HG02981 (cell line): ENCODE measurements at regions not wholly inside any gene's neighbourhood (a gene's known extent, or its start where the extent isn't known, plus 50 kb on each side); places are given as distances from the start of the nearest gene placed in this dataset.

Experiments used
- ATAC-seq: cut with Tn5 transposase; IDR thresholded peaks from one replicate; pipeline ENCODE4 v1.9.1; 2021; ENCODE audit warnings: mild to moderate bottlenecking, moderate library complexity; ENCODE audit not compliant: unreplicated experiment

GRCh38 chr11:130638033-130638432 is 189.6 kb downstream of the ADAMTS15 start:
- ATAC-seq: no peak

- ATAC-seq: no peak
These were observed 190.2 kb downstream of the ADAMTS15 start for GRCh38 chr11:130638624-130639023.

- no peak for ATAC-seq
These were observed 190.9 kb downstream of the ADAMTS15 start for GRCh38 chr11:130639369-130639768.

GRCh38 chr11:130640526-130640925 is 192.1 kb downstream of the ADAMTS15 start:
- ATAC-seq: no peak

- no peak for ATAC-seq
These were observed 193.4 kb downstream of the ADAMTS15 start for GRCh38 chr11:130641876-130642275.

GRCh38 chr11:130642994-130643393 is 194.5 kb downstream of the ADAMTS15 start:
- no peak for ATAC-seq

GRCh38 chr11:130644187-130644586 is 195.7 kb downstream of the ADAMTS15 start:
- no peak for ATAC-seq

GRCh38 chr11:130645164-130645842 is 196.9 kb downstream of the ADAMTS15 start:
- ATAC-seq: no peak

GRCh38 chr11:130645843-130646197 is 197.4 kb downstream of the ADAMTS15 start:
- ATAC-seq: no peak

- no peak for ATAC-seq
These were observed 198.4 kb downstream of the ADAMTS15 start for GRCh38 chr11:130646881-130647280.

- no peak for ATAC-seq
These were observed 198.9 kb downstream of the ADAMTS15 start for GRCh38 chr11:130647371-130647770.

GRCh38 chr11:130649801-130650200 is 201.4 kb downstream of the ADAMTS15 start:
- no peak for ATAC-seq

- no peak for ATAC-seq
These were observed 202.1 kb downstream of the ADAMTS15 start for GRCh38 chr11:130650456-130651030.

- ATAC-seq: no peak
These were observed 202.8 kb downstream of the ADAMTS15 start for GRCh38 chr11:130651066-130651855.

GRCh38 chr11:130652671-130653335 is 204.4 kb downstream of the ADAMTS15 start:
- ATAC-seq: no peak

- no peak for ATAC-seq
These were observed 205.6 kb downstream of the ADAMTS15 start for GRCh38 chr11:130653838-130654636.

- no peak for ATAC-seq
These were observed 206.9 kb downstream of the ADAMTS15 start for GRCh38 chr11:130655300-130655699.

- no peak for ATAC-seq
These were observed 218.4 kb downstream of the ADAMTS15 start for GRCh38 chr11:130666781-130667251.

GRCh38 chr11:130668751-130669150 is 220.3 kb downstream of the ADAMTS15 start:
- ATAC-seq: no peak

- ATAC-seq: no peak
These were observed 221.8 kb downstream of the ADAMTS15 start for GRCh38 chr11:130670200-130670599.
